H9 (cell line): ENCODE measurements at regions not wholly inside any gene's neighbourhood (a gene's known extent, or its start where the extent isn't known, plus 50 kb on each side); places are given as distances from the start of the nearest gene placed in this dataset.

Experiments used
- DNase-seq: peaks from one replicate; pipeline ENCODE4 v3.0.0-alpha.2; 2017
- H2AFZ ChIP-seq: one replicate; pipeline ENCODE4 v1.6.1; 2013; ENCODE audit warnings: mild to moderate bottlenecking, low read length, control low read depth, moderate library complexity
- H2AK5ac ChIP-seq: 2 replicates; pipeline ENCODE4 v1.6.1; 2013; ENCODE audit warnings: low read length, control low read depth, mixed read lengths; ENCODE audit not compliant: insufficient read length
- H2BK120ac ChIP-seq: one replicate; pipeline ENCODE4 v1.6.1; 2013; ENCODE audit warnings: low read depth, mild to moderate bottlenecking, low read length, control low read depth, inconsistent platforms; ENCODE audit not compliant: poor library complexity, severe bottlenecking
- H2BK12ac ChIP-seq: 2 replicates; pipeline ENCODE4 v1.6.1; 2013; ENCODE audit warnings: low read length, control low read depth, mixed read lengths, low read depth; ENCODE audit not compliant: insufficient read length
- H2BK15ac ChIP-seq: 2 replicates; pipeline ENCODE4 v1.6.1; 2013; ENCODE audit warnings: low read depth, low read length, control low read depth
- H2BK20ac ChIP-seq: one replicate; pipeline ENCODE4 v1.6.1; 2013; ENCODE audit warnings: low read depth, mild to moderate bottlenecking, low read length, control low read depth, inconsistent platforms; ENCODE audit not compliant: poor library complexity, severe bottlenecking
- H2BK5ac ChIP-seq: 2 replicates; pipeline ENCODE4 v1.6.1; 2013; ENCODE audit warnings: low read length, control low read depth, mixed read lengths; ENCODE audit not compliant: insufficient read length
- H3K14ac ChIP-seq: 2 replicates; pipeline ENCODE4 v1.6.1; 2013; ENCODE audit warnings: low read length, control low read depth; ENCODE audit not compliant: insufficient read depth
- H3K18ac ChIP-seq: 2 replicates; pipeline ENCODE4 v1.6.1; 2013; ENCODE audit warnings: low read depth, mild to moderate bottlenecking, mixed read lengths, low read length, control low read depth; ENCODE audit not compliant: insufficient read length
- H3K23ac ChIP-seq: 2 replicates; pipeline ENCODE4 v1.6.1; 2013; ENCODE audit warnings: low read length, control low read depth, mixed read lengths, low read depth; ENCODE audit not compliant: insufficient read length
- H3K23me2 ChIP-seq: 2 replicates; pipeline ENCODE4 v1.6.1; 2013; ENCODE audit warnings: low read depth, mild to moderate bottlenecking, mixed read lengths, low read length, control low read depth; ENCODE audit not compliant: insufficient read length, poor library complexity, severe bottlenecking
- H3K27ac ChIP-seq: 2 replicates; pipeline ENCODE4 v1.5.1; 2013; ENCODE audit warnings: low read length, control low read depth, mixed read lengths, low read depth; ENCODE audit not compliant: insufficient read length
- H3K27me3 ChIP-seq: 2 replicates; pipeline ENCODE4 v1.6.1; 2013; ENCODE audit warnings: low read length, control low read depth, inconsistent platforms; ENCODE audit not compliant: insufficient read depth
- H3K4ac ChIP-seq: 2 replicates; pipeline ENCODE4 v1.6.1; 2013; ENCODE audit warnings: low read depth, mild to moderate bottlenecking, control low read depth, inconsistent platforms, low read length, moderate library complexity
- H3K4me1 ChIP-seq: 2 replicates; pipeline ENCODE4 v1.6.1; 2013; ENCODE audit warnings: low read length, control low read depth, inconsistent platforms; ENCODE audit not compliant: insufficient read depth
- H3K4me2 ChIP-seq: 2 replicates; pipeline ENCODE4 v1.6.1; 2013; ENCODE audit warnings: low read length, control low read depth, mixed read lengths; ENCODE audit not compliant: insufficient read length, insufficient read depth
- H3K56ac ChIP-seq: 2 replicates; pipeline ENCODE4 v1.6.1; 2013; ENCODE audit warnings: low read depth, mild to moderate bottlenecking, mixed read lengths, low read length, control low read depth; ENCODE audit not compliant: insufficient read length
- H3K79me1 ChIP-seq: 2 replicates; pipeline ENCODE4 v1.6.1; 2013; ENCODE audit warnings: low read depth, mild to moderate bottlenecking, moderate library complexity, low read length, control low read depth, inconsistent platforms; ENCODE audit not compliant: insufficient read depth, poor library complexity, severe bottlenecking
- H3K79me2 ChIP-seq: 2 replicates; pipeline ENCODE4 v1.6.1; 2013; ENCODE audit warnings: low read length, control low read depth, inconsistent platforms; ENCODE audit not compliant: insufficient read depth
- H3K9ac ChIP-seq: 2 replicates; pipeline ENCODE4 v1.6.1; 2013; ENCODE audit warnings: low read length, control low read depth, mixed read lengths; ENCODE audit not compliant: insufficient read length; ENCODE audit errors: extremely low read depth
- H3K9me3 ChIP-seq: one replicate; pipeline ENCODE4 v1.6.1; 2013; ENCODE audit warnings: low read depth, low read length, inconsistent platforms; ENCODE audit not compliant: control insufficient read depth
- H3T11ph ChIP-seq: one replicate; pipeline ENCODE4 v1.6.1; 2013; ENCODE audit warnings: mild to moderate bottlenecking, low read length, control low read depth, inconsistent platforms
- H4K20me1 ChIP-seq: one replicate; pipeline ENCODE4 v1.6.1; 2013; ENCODE audit not compliant: control insufficient read depth, insufficient read length, insufficient read depth
- H4K5ac ChIP-seq: 2 replicates; pipeline ENCODE4 v1.6.1; 2013; ENCODE audit warnings: low read depth, mild to moderate bottlenecking, mixed read lengths, low read length, control low read depth; ENCODE audit not compliant: insufficient read length
- H4K8ac ChIP-seq: replicated peaks from 2 replicates; pipeline ENCODE4 v1.6.1; 2013; ENCODE audit warnings: low read length, control low read depth, mixed read lengths, low read depth; ENCODE audit not compliant: insufficient read length
- H4K91ac ChIP-seq: 2 replicates; pipeline ENCODE4 v1.6.1; 2013; ENCODE audit warnings: low read depth, mild to moderate bottlenecking, moderate library complexity, mixed read lengths, low read length, control low read depth; ENCODE audit not compliant: insufficient read length
- H3K27ac Mint-ChIP-seq, 3 experiments: 2 replicates in 2 of 3; 3 replicates in 1 of 3; pipeline ENCODE4 v1.8.0; 2020 to 2021; ENCODE audit warnings: mixed read lengths in 3 of 3, mild to moderate bottlenecking in 1 of 3, moderate library complexity in 1 of 3
- H3K27me3 Mint-ChIP-seq: 2 replicates; pipeline ENCODE4 v1.8.0; 2021; ENCODE audit warnings: low read depth, mild to moderate bottlenecking, moderate library complexity, mixed read lengths
- H3K36me3 Mint-ChIP-seq, 3 experiments: 2 replicates in 2 of 3; 3 replicates in 1 of 3; pipeline ENCODE4 v1.8.0; 2020 to 2021; ENCODE audit warnings: low read depth in 3 of 3, mixed read lengths in 3 of 3; ENCODE audit not compliant: insufficient read depth in 1 of 3
- H3K4me1 Mint-ChIP-seq, 2 experiments: 2 replicates each; pipeline ENCODE4 v1.8.0; 2020; ENCODE audit warnings: mixed read lengths in 2 of 2
- H3K4me3 Mint-ChIP-seq, 2 experiments: 2 replicates in 1 of 2; 3 replicates in 1 of 2; pipeline ENCODE4 v1.8.0; 2020 to 2021; ENCODE audit warnings: mild to moderate bottlenecking in 2 of 2, mixed read lengths in 2 of 2, moderate library complexity in 1 of 2
- H3K9me3 Mint-ChIP-seq, 2 experiments: 2 replicates in 1 of 2; 3 replicates in 1 of 2; pipeline ENCODE4 v1.8.0; 2020; ENCODE audit warnings: mild to moderate bottlenecking in 2 of 2, mixed read lengths in 2 of 2, moderate library complexity in 1 of 2
- CTCF ChIP-seq: fragments of 200-600 bp; sonication (generic); conservative IDR thresholded peaks from 3 replicates; pipeline ENCODE4 v1.8.0; 2021; ENCODE audit warnings: antibody characterized with exemption, mild to moderate bottlenecking
- WGBS: extraction: QIAGEN DNeasy Blood & Tissue Kit; methylation state at CpG from one replicate; pipeline ENCODE4 v1.1.7; 2013; ENCODE audit warnings: missing lambda C conversion rate, low lambda C conversion rate, mixed read lengths; ENCODE audit not compliant: insufficient read length; ENCODE audit errors: extremely low coverage; 5-methylcytosine and 5-hydroxymethylcytosine counted together

- no peak overlapping the region for H4K91ac ChIP-seq
- no peak for DNase-seq
- peaks cover 67 to 76% of the 10 kb centered on the region in 2 experiments for H3K4me1 Mint-ChIP-seq
- peaks cover 12% of the 10 kb centered on the region for H3K4me1 ChIP-seq
- H2BK20ac ChIP-seq = no peak overlapping the region
- no peak overlapping the region for H3K27ac ChIP-seq
- no peak overlapping the region for H3K23ac ChIP-seq
- no peak overlapping the region for H3K14ac ChIP-seq
- TF ChIP-seq CTCF = no peak
- no peaks in the 10 kb centered on the region for H3K23me2 ChIP-seq
- no peak overlapping the region for H2AFZ ChIP-seq
- H2BK15ac ChIP-seq = no peak overlapping the region
- H3K79me2 ChIP-seq = no peaks in the 10 kb centered on the region
- no peaks in the 10 kb centered on the region for H3K9me3 ChIP-seq
- H3K36me3 Mint-ChIP-seq = no peaks in the 10 kb centered on the region
- no peak overlapping the region for H4K5ac ChIP-seq
- no peak overlapping the region for H3T11ph ChIP-seq
- H2BK5ac ChIP-seq = no peak overlapping the region
- H3K18ac ChIP-seq = no peak overlapping the region
- H2BK12ac ChIP-seq = no peak overlapping the region
- H3K56ac ChIP-seq = no peak overlapping the region
- H3K79me1 ChIP-seq = no peaks in the 10 kb centered on the region
- H2AK5ac ChIP-seq = no peak overlapping the region
- H2BK120ac ChIP-seq = no peak overlapping the region
- no peak overlapping the region for H3K27ac Mint-ChIP-seq
- no peak overlapping the region for H3K4ac ChIP-seq
- WGBS = no CpG with 5 or more reads among the region's 1 CpG
- H4K8ac ChIP-seq = no peak overlapping the region
- H3K9ac ChIP-seq = no peak overlapping the region
- H4K20me1 ChIP-seq = no peaks in the 10 kb centered on the region
- no peaks in the 10 kb centered on the region for H3K9me3 Mint-ChIP-seq
- no peak overlapping the region for H3K4me2 ChIP-seq
- no peak overlapping the region for H3K4me3 Mint-ChIP-seq
- H3K27me3 ChIP-seq = no peaks in the 10 kb centered on the region
- no peaks in the 10 kb centered on the region for H3K27me3 Mint-ChIP-seq
These were observed 248.8 kb upstream of the ADGRL2 start for GRCh38 chr1:81551946-81552345.
